ENCODE measurements at regions not wholly inside any gene's neighbourhood (a gene's known extent, or its start where the extent isn't known, plus 50 kb on each side); places are given as distances from the start of the nearest gene placed in this dataset.

DNA sequence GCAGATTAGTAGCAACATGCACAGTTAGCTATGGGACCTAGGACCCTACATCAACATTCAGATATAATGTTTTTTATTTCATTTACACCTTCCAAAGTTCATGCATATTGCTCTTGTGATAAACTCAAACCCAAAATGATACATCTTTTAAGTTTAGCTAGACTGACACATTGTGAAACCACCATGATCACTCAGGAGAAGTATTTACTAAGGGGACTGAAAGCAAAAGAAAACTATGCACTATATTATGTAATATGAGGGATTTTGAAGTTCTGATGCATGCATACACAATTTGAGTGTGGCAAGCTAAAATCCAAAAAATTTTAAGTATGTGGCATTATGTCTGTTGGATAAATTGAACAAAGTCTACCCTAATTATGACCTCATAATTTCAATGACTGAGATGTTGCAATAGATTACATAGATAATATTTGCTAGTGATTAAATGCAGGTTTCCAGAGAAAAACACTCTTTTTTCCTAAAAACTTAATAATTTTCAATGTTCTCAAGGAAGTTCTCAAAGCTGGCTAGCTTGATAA is 914.8 kb upstream of the GRIA3 start:
- TF ChIP-seq CTCF (IDR thresholded peaks at IDR 0.05) (no peak), EP300 (IDR thresholded peaks at IDR 0.05) (no peak), TP53 (CRISPR knock-in tag; IDR thresholded peaks at IDR 0.05) (no peak), CHD2 (IDR thresholded peaks at IDR 0.05; ENCODE audit: low read length, partially characterized antibody) (no peak), POLR2AphosphoS2 (conservative IDR thresholded peaks at IDR 0.05; ENCODE audit: low read length) (no peak), POLR2A (IDR thresholded peaks at IDR 0.05; ENCODE audit: low read length) (no peak), ZC3H11A (IDR thresholded peaks at IDR 0.05) (no peak), HDAC2 (IDR thresholded peaks at IDR 0.05) (no peak)
- TF ChIP-seq, protein P1, sequence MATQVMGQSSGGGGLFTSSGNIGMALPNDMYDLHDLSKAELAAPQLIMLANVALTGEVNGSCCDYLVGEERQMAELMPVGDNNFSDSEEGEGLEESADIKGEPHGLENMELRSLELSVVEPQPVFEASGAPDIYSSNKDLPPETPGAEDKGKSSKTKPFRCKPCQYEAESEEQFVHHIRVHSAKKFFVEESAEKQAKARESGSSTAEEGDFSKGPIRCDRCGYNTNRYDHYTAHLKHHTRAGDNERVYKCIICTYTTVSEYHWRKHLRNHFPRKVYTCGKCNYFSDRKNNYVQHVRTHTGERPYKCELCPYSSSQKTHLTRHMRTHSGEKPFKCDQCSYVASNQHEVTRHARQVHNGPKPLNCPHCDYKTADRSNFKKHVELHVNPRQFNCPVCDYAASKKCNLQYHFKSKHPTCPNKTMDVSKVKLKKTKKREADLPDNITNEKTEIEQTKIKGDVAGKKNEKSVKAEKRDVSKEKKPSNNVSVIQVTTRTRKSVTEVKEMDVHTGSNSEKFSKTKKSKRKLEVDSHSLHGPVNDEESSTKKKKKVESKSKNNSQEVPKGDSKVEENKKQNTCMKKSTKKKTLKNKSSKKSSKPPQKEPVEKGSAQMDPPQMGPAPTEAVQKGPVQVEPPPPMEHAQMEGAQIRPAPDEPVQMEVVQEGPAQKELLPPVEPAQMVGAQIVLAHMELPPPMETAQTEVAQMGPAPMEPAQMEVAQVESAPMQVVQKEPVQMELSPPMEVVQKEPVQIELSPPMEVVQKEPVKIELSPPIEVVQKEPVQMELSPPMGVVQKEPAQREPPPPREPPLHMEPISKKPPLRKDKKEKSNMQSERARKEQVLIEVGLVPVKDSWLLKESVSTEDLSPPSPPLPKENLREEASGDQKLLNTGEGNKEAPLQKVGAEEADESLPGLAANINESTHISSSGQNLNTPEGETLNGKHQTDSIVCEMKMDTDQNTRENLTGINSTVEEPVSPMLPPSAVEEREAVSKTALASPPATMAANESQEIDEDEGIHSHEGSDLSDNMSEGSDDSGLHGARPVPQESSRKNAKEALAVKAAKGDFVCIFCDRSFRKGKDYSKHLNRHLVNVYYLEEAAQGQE (IDR thresholded peaks at IDR 0.05), result no peak
- TF ChIP-seq, protein P2, sequence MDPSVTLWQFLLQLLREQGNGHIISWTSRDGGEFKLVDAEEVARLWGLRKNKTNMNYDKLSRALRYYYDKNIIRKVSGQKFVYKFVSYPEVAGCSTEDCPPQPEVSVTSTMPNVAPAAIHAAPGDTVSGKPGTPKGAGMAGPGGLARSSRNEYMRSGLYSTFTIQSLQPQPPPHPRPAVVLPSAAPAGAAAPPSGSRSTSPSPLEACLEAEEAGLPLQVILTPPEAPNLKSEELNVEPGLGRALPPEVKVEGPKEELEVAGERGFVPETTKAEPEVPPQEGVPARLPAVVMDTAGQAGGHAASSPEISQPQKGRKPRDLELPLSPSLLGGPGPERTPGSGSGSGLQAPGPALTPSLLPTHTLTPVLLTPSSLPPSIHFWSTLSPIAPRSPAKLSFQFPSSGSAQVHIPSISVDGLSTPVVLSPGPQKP (IDR thresholded peaks at IDR 0.05; ENCODE audit: low read depth, low read length), result no peak
